Neural progenitor cell (in vitro differentiated cells): ENCODE measurements at regions not wholly inside any gene's neighbourhood (a gene's known extent, or its start where the extent isn't known, plus 50 kb on each side); places are given as distances from the start of the nearest gene placed in this dataset.

Experiments
- DNase-seq: peaks from one replicate; pipeline ENCODE4 v3.0.0-alpha.2; 2016; ENCODE audit warnings: low spot score
- H2AFZ ChIP-seq: fragments of 200-600 bp; sonication (generic); replicated peaks from 2 replicates; pipeline ENCODE4 v1.6.1; 2016; ENCODE audit warnings: antibody characterized with exemption
- H3F3A ChIP-seq: fragments of 200-600 bp; sonication (generic); 2 replicates; pipeline ENCODE4 v1.6.1; 2016; ENCODE audit warnings: antibody characterized with exemption, low read depth
- H3K27ac ChIP-seq: fragments of 200-600 bp; sonication (generic); 2 replicates; pipeline ENCODE4 v1.5.1; 2016; ENCODE audit warnings: mild to moderate bottlenecking
- H3K27me3 ChIP-seq: fragments of 200-600 bp; sonication (generic); 2 replicates; pipeline ENCODE4 v1.6.1; 2016; ENCODE audit warnings: mild to moderate bottlenecking, moderate library complexity
- H3K36me3 ChIP-seq: fragments of 200-600 bp; sonication (generic); 2 replicates; pipeline ENCODE4 v1.5.1; 2016
- H3K4me1 ChIP-seq: fragments of 200-600 bp; sonication (generic); 2 replicates; pipeline ENCODE4 v1.6.1; 2016; ENCODE audit warnings: mixed run types
- H3K4me2 ChIP-seq: fragments of 200-600 bp; sonication (generic); 2 replicates; pipeline ENCODE4 v1.6.1; 2016
- H3K4me3 ChIP-seq: fragments of 200-600 bp; sonication (generic); 2 replicates; pipeline ENCODE4 v1.5.1; 2016
- H3K79me2 ChIP-seq: fragments of 200-600 bp; sonication (generic); 2 replicates; pipeline ENCODE4 v1.6.1; 2016; ENCODE audit warnings: low read depth
- H3K9ac ChIP-seq: fragments of 200-600 bp; sonication (generic); 2 replicates; pipeline ENCODE4 v1.6.1; 2016
- H3K9me3 ChIP-seq: fragments of 200-600 bp; sonication (generic); 2 replicates; pipeline ENCODE4 v1.5.1; 2016; ENCODE audit warnings: low read depth
- H4K20me1 ChIP-seq: fragments of 200-600 bp; sonication (generic); 2 replicates; pipeline ENCODE4 v1.6.1; 2016; ENCODE audit warnings: low read depth
- H3K27ac Mint-ChIP-seq: 3 replicates; pipeline ENCODE4 v1.8.0; 2021; ENCODE audit warnings: mixed read lengths
- H3K27me3 Mint-ChIP-seq: 2 replicates; pipeline ENCODE4 v1.8.0; 2022; ENCODE audit warnings: low read depth, mild to moderate bottlenecking, inconsistent platforms, moderate library complexity, mixed read lengths; ENCODE audit not compliant: insufficient read depth
- H3K36me3 Mint-ChIP-seq: 3 replicates; pipeline ENCODE4 v1.8.0; 2021; ENCODE audit warnings: mixed read lengths
- H3K4me1 Mint-ChIP-seq: 3 replicates; pipeline ENCODE4 v1.8.0; 2021; ENCODE audit warnings: mixed read lengths
- H3K4me3 Mint-ChIP-seq: 3 replicates; pipeline ENCODE4 v1.8.0; 2021; ENCODE audit warnings: mild to moderate bottlenecking, moderate library complexity, mixed read lengths
- H3K9me3 Mint-ChIP-seq: 3 replicates; pipeline ENCODE4 v1.8.0; 2020; ENCODE audit warnings: mixed read lengths
- CTCF ChIP-seq: fragments of 200-600 bp; sonication (generic); IDR thresholded peaks from 2 replicates; pipeline ENCODE4 v1.5.1; 2017; ENCODE audit warnings: antibody characterized with exemption, mild to moderate bottlenecking
- EZH2 ChIP-seq: fragments of 200-600 bp; sonication (generic); IDR thresholded peaks from 2 replicates; pipeline ENCODE4 v1.6.1; 2017; ENCODE audit warnings: antibody characterized with exemption, mild to moderate bottlenecking, moderate library complexity
- EZH2phosphoT487 ChIP-seq: fragments of 200-600 bp; sonication (generic); IDR thresholded peaks from 2 replicates; pipeline ENCODE4 v1.6.1; 2017; ENCODE audit warnings: antibody characterized with exemption

DNA sequence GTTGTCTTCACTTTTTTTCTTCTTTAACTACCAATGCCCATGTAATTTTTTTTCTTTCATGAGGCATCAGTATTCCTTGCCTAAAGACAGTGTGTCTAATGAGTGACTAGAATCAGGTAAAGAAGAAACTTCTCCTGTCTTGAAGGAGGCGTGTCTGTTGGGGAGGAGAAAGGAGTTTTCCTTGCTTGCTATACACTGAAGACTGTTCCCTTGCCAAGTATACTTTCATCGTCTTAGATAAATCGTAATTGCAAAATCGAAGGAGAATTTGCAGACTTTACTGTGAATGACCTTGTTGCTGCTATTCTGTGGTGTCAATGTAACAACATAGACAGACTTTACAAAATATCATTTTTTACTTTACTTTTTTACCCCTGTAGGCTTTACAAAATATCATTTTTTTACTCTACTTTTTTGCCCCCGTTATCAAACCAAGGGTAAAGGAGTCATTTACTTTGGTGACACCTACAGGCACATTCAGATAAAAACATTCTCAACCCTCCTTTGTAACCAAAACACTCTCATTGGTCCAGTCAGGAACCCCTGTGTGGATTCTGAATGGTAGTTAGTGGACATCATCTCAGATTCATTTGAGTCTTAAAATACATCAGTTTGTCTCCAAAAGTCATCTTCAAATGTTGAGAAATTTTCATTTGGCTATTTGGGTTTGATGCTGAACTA lies 232.4 kb downstream of the AHR start:
- Mint-ChIP-seq H3K4me1 (peaks cover 4% of the 10 kb centered on the region), H3K27me3 (peaks cover 3% of the 10 kb centered on the region), H3K4me3 (no peak overlapping the region), H3K9me3 (no peaks in the 10 kb centered on the region), H3K36me3 (no peaks in the 10 kb centered on the region), H3K27ac (no peak overlapping the region)
- H3K27me3 ChIP-seq, result no peaks in the 10 kb centered on the region
- H3F3A ChIP-seq, result no peaks in the 10 kb centered on the region
- peak; percentile 4 for DNase-seq
- H3K4me1 ChIP-seq, result no peaks in the 10 kb centered on the region
- TF ChIP-seq EZH2 (no peak), CTCF (peak; percentile 48)
- no peak overlapping the region for H3K27ac ChIP-seq
- no peak overlapping the region for H2AFZ ChIP-seq
- no peak overlapping the region for H3K9ac ChIP-seq
- H3K9me3 ChIP-seq, result no peaks in the 10 kb centered on the region
- H3K4me2 ChIP-seq, result no peak overlapping the region
- H3K36me3 ChIP-seq, result no peaks in the 10 kb centered on the region
- H3K79me2 ChIP-seq, result no peaks in the 10 kb centered on the region
- H4K20me1 ChIP-seq, result no peaks in the 10 kb centered on the region
- H3K4me3 ChIP-seq, result no peak overlapping the region

DNA sequence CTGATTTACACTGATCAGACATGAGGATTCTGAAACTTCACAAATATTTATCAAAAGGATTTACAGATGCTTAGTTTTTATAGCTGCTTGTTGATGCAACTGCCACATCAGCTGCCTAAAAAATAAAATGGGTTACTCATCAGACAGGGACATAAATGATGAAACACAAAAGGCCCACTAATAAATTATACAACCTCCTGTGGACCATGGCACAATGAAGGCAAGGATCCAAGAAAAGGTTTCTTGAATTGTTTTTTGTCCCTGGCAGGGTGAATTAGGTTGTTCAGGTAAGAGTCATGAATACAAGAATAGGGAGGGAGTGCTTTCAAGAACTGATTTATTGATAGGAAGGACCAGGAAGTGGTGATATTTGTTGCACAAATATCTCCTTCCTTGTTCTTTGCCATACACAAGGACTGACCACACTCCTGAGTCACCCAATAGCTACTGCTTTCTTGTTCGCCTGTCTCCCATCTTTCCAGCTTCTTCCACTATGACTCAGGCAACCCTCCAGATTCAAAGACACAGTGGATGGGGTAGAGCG lies 234.5 kb downstream of the AHR start:
- Histone ChIP-seq H2AFZ (no peak overlapping the region), H3K27me3 (no peaks in the 10 kb centered on the region), H3K4me2 (no peak overlapping the region), H3K9ac (no peak overlapping the region), H3F3A (no peaks in the 10 kb centered on the region), H3K79me2 (no peaks in the 10 kb centered on the region), H3K27ac (no peak overlapping the region), H3K36me3 (no peaks in the 10 kb centered on the region), H3K9me3 (no peaks in the 10 kb centered on the region), H4K20me1 (no peaks in the 10 kb centered on the region), H3K4me1 (no peaks in the 10 kb centered on the region), H3K4me3 (no peak overlapping the region)
- TF ChIP-seq EZH2phosphoT487 (no peak), CTCF (no peak)
- H3K4me1 Mint-ChIP-seq, result peaks cover 4% of the 10 kb centered on the region
- no peak for DNase-seq
- H3K9me3 Mint-ChIP-seq, result no peaks in the 10 kb centered on the region
- H3K27ac Mint-ChIP-seq, result no peak overlapping the region
- H3K27me3 Mint-ChIP-seq, result peaks cover 3% of the 10 kb centered on the region
- H3K4me3 Mint-ChIP-seq, result no peak overlapping the region
- no peaks in the 10 kb centered on the region for H3K36me3 Mint-ChIP-seq

DNA sequence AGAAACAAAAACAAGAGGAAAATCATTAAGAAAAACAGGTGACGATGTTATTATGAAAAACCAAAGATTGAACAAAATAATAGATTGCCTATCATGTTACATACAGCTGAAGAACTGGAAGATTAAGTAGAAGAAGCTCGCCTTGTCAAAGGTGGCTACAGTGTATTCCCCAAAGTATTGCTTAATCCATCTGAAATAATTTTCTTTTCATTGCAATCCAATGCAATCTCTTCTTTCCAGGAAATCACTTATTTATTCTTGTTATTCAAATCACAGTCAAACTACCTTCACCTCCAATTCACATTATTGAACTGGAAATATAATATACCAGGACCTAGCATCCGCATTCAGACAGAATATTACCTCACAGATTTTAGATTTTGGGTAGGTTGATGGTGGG lies 235.9 kb downstream of the AHR start:
- H3K4me3 Mint-ChIP-seq, result no peak overlapping the region
- TF ChIP-seq EZH2 (no peak), CTCF (no peak), EZH2phosphoT487 (no peak)

More for the DNA sequence above, 235.9 kb downstream of the AHR start:
- Histone ChIP-seq H3F3A (no peaks in the 10 kb centered on the region), H4K20me1 (no peaks in the 10 kb centered on the region), H3K36me3 (no peaks in the 10 kb centered on the region), H3K9ac (no peak overlapping the region), H3K9me3 (no peaks in the 10 kb centered on the region), H3K4me1 (no peaks in the 10 kb centered on the region), H3K4me2 (no peak overlapping the region), H3K27me3 (no peaks in the 10 kb centered on the region), H3K4me3 (no peak overlapping the region), H3K27ac (no peak overlapping the region), H3K79me2 (no peaks in the 10 kb centered on the region), H2AFZ (no peak overlapping the region)
- no peaks in the 10 kb centered on the region for H3K36me3 Mint-ChIP-seq
- H3K27ac Mint-ChIP-seq, result no peak overlapping the region
- H3K9me3 Mint-ChIP-seq, result no peaks in the 10 kb centered on the region
- peaks cover 3% of the 10 kb centered on the region for H3K27me3 Mint-ChIP-seq
- H3K4me1 Mint-ChIP-seq, result peaks cover 4% of the 10 kb centered on the region
- DNase-seq, result no peak
